NCI-H1105 (cell line): ENCODE measurements at regions not wholly inside any gene's neighbourhood (a gene's known extent, or its start where the extent isn't known, plus 50 kb on each side); places are given as distances from the start of the nearest gene placed in this dataset.

Experiments
- DNase-seq: peaks from one replicate; lab custom pipeline; 2025; lab: John Stamatoyannopoulos, UW

GRCh38 chr5:91283899-91284298, 99.2 kb downstream of the ARRDC3 start:
- no peak for DNase-seq

DNA sequence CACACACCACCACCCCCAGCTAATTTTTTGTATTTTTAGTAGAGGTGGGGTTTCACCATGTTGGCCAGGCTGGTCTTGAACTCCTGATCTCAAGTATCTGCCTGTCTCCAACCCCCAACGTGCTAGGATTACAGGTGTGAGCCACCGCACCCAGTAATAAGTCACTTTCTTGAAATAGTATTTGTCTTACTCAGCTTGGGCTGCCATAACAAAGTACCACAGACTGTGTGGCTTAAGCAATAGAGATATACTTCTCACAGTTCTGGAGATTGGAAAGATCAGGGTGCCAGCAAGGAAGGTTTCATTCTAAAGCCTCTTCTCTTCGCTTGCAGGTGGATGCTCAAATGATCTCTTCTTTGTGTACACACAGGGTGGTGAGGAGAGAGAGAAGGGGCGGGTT, 99.8 kb downstream of the ARRDC3 start:
- no peak for DNase-seq

DNA sequence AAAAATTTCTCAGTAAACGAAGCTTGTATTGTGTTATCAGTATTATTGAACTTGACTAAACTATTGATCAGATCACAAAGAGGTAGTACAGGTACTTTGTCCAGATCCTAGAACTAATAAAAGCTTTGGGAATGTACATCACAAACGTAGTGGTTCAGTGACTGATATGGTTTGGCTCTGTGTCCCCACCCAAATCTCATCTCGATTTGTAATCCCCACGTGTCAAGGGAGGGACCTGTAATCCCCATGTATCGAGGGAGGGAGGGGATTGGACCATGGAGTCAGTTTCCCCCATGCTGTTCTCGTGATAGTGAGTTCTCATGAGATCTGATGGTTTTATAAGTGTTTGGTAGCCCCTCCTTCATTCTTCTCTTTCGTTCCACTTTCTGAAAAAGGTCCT, 100.9 kb downstream of the ARRDC3 start:
- no peak for DNase-seq

DNA sequence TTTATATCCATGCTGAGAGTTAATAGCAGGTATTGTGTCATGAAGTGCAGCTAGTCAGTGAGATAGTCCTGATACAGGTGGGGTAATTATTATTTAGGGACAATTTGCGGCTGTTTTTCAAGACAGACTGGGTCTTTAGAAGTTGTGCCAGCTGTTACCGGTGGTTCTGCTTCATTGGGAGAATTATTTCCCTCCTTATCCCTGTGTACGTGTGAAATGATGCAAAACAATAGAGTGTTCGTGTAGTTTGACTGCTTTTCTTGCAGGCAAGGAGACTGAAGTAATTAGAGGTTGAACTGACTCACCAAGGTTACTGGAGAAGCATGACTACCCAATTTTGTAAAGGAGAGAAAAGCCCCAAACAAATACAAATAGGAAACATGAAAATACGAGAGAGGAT, 101.7 kb downstream of the ARRDC3 start:
- DNase-seq: peak; percentile 5

GRCh38 chr5:91280362-91281269, 102.5 kb downstream of the ARRDC3 start:
- peak; percentile 66 for DNase-seq

GRCh38 chr5:91277840-91278239, 105.3 kb downstream of the ARRDC3 start:
- no peak for DNase-seq

DNA sequence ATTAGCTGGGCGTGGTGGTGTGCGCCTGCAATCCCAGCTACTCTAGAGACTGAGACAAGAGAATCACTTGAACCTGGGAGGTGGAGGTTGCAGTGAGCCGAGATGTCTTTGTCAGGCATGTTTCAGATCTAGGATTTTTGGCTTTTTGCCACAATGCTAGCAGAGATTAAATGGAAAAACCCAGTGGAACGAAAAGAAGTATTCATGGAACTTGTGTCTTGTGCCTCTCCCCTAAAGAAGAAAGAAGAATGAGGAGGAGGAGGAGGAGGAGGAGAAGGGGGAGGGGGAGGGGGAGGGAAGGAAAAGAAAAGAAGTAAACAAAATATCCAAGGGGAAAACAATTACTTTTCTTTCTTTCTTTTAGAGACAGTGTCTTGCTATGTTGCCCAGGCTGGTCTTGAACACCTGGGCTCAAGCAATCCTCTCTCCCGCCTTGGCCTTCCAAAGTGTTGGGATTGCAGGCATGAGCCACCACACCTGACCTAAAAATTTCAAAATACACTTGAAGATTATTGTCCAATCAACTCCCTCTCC, 106.0 kb downstream of the ARRDC3 start:
- DNase-seq: no peak

- DNase-seq: no peak
Measured at GRCh38 chr5:91272858-91273257, 110.3 kb downstream of the ARRDC3 start.

- no peak for DNase-seq
Measured at GRCh38 chr5:91271999-91272398, 111.1 kb downstream of the ARRDC3 start.

GRCh38 chr5:91269198-91269597, 113.9 kb downstream of the ARRDC3 start:
- DNase-seq: no peak

- no peak for DNase-seq
Measured at GRCh38 chr5:91266184-91266705, 116.9 kb downstream of the ARRDC3 start.

DNA sequence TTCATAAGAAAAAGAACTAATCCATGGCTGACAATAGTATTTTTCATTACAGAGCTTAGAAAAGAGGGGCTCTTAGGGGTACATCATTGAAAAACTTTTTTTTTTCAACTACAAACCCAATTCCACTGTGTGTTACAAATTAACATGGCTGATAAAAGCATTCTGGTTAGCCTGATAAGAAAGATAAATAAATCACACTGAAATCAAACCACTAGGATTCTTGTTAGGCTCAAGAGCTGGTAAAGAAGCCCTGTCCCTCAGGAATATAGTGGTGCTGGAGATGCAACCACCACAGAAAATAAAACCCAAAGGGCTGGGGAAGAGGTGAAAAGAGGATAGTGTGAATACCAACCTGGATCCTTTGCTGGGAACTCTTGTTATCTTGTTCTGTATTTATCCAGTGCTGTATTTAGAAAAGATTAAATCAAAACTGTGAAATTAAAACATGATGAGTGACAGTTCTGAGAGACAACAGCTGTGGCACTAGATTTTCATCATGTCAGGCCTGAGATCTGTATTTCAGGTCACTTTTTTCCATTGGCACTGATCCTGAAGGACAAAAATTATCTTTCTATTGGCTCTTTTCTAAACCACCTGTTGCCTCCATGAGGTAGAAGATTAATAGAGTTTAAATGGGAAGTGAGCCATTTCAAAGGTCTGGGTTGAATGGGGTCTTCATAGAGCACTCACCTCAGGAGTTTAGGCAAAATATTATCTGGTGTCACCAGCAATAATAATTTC, 118.6 kb downstream of the ARRDC3 start:
- no peak for DNase-seq

DNA sequence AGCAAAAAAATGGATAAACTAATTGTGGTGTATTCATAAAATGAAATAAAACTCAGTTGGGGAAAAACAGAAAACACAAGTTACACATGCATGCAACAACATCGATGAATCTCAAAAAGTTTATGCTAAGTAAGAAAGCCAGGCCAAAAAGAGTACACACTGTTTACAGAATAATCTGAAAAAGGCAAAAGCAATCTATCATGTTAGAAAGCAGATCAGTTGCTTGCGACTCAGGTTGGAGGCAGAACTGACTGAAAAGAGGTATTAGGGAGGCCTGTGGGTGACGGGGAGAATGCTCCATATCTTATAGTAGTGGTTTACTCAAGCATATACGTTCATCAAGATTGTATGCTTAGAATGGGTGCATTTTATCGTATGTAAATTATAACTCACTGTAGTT, 119.2 kb downstream of the ARRDC3 start:
- no peak for DNase-seq

DNA sequence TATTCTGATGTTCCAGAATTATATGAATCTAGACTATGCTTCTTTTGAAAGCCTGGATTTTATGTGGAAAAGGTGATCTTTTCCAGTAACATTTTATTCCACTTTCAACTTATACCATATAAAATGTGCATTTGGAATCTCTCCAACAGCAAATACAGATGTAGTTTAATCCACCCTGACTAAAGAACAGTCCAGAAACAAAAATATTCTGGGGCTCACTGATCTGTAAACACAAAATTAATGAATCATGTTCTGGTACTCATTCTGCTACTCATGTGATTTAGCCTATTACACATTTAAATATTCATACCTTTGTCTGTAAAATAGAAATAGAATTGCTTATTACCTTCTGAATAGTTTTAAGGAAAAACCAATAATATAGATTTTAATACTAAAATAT, 125.8 kb downstream of the ARRDC3 start:
- DNase-seq: no peak

GRCh38 chr5:91256142-91256524, 127.0 kb downstream of the ARRDC3 start:
- DNase-seq: no peak

GRCh38 chr5:91255396-91256141, 127.5 kb downstream of the ARRDC3 start:
- DNase-seq: no peak

GRCh38 chr5:91252916-91253315, 130.2 kb downstream of the ARRDC3 start:
- DNase-seq: no peak

DNA sequence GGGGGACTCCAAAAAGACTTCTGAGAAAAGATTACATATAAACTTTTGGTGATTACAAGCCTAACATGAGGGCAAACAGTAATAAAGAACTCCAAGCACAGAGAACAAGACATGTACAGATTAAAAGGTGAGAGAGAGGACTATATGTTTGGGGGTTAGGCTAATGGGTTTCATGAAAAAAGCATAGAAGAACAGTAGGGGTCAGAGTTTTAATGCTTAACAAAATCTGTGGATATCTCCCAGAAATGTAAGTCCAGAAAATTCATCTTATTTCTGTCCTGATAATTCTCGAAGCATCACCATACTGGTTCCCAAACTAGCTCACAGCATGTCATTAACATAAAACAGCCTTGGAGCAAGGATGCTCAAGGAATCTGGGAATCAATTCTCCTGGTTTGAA, 137.2 kb downstream of the ARRDC3 start:
- no peak for DNase-seq

- no peak for DNase-seq
Measured at GRCh38 chr5:91245074-91245452, 138.1 kb downstream of the ARRDC3 start.

DNA sequence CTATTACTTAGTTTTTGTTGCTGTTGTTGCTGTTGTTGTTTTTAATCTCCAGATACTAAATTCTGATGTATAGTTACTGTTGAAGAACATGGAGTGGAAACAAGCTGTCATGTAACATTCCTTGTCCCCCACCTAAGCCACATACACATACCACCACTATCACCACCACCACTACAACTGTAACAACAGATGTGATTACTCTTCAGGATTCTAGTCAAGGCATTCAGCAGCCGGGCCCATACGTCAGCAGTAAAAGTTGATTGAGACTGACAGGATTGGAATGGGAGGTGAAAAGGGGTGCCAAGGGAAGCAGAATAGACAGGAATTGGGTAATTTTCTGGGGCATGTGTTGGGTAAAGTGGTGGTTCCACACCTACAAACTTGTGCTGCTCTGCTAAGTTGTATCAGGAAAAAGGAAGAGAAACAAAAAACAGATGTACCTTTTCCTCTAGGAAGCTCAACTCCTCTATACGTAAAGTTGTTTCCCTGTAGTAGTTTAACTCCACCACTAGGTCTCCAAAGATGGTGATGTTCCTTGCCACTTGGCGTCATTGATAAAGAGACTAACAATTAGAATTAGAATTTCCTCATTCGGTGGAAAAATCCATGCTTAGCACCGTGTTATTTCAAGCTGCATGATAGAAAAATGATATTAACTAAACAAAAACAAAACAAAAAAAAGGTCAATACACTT, 138.6 kb downstream of the ARRDC3 start:
- DNase-seq: no peak

- DNase-seq: no peak
Measured at GRCh38 chr5:91243852-91244251, 139.3 kb downstream of the ARRDC3 start.

GRCh38 chr5:91243286-91243685, 139.8 kb downstream of the ARRDC3 start:
- no peak for DNase-seq
